Esophagus squamous epithelium (tissue), 5 donors: ENCODE measurements at regions not wholly inside any gene's neighbourhood (a gene's known extent, or its start where the extent isn't known, plus 50 kb on each side); places are given as distances from the start of the nearest gene placed in this dataset.

ENCODE experiments used
- DNase-seq: peaks from one replicate; lab custom pipeline; 2025; lab: John Stamatoyannopoulos, UW
- H3K27ac ChIP-seq, 4 donors: fragments of 200-600 bp; sonication (generic); one replicate each; pipeline ENCODE4 v1.5.1; 2016 to 2019; ENCODE audit warnings: mild to moderate bottlenecking in 1 of 4
- H3K27me3 ChIP-seq, 4 donors: fragments of 200-600 bp; sonication (generic); 1 replicate in 3 of 4; 2 replicates in 1 of 4; pipeline versions ENCODE4 v1.5.1 to v1.6.0; 2017 to 2021; ENCODE audit warnings: antibody characterized with exemption in 1 of 4
- H3K36me3 ChIP-seq, 3 donors: fragments of 200-600 bp; sonication (generic); one replicate each; pipeline ENCODE4 v1.5.1; 2016 to 2019
- H3K4me1 ChIP-seq, 3 donors: fragments of 200-600 bp; sonication (generic); one replicate each; pipeline ENCODE4 v1.5.1; 2017 to 2019
- H3K4me3 ChIP-seq, 4 donors: fragments of 200-600 bp; sonication (generic); 1 replicate in 3 of 4; 2 replicates in 1 of 4; pipeline ENCODE4 v1.5.1; 2016 to 2019; ENCODE audit warnings: mild to moderate bottlenecking in 2 of 4, moderate library complexity in 1 of 4
- H3K9me3 ChIP-seq, 3 donors: fragments of 200-600 bp; sonication (generic); one replicate each; pipeline ENCODE4 v1.5.1; 2016 to 2019
- CTCF ChIP-seq, 6 experiments: fragments of 450-650 bp in 4 of 6; fragments of 200-600 bp in 2 of 6; sonication (generic) in 2 of 6; IDR thresholded peaks; one replicate each; pipeline ENCODE4 v1.5.1; 2016 to 2019; ENCODE audit warnings: antibody characterized with exemption in 6 of 6, mild to moderate bottlenecking in 4 of 6, moderate library complexity in 4 of 6
- POLR2A ChIP-seq, 4 donors: fragments of 450-650 bp; IDR thresholded peaks; one replicate each; pipeline ENCODE4 v1.6.1; 2017; ENCODE audit warnings: antibody characterized with exemption in 4 of 4, mild to moderate bottlenecking in 4 of 4, moderate library complexity in 3 of 4
- WGBS, 2 donors: methylation state at CpG; one replicate each; pipeline ENCODE4 v1.1.5; 2018; 5-methylcytosine and 5-hydroxymethylcytosine counted together
- intact Hi-C: fragments of 100-400 bp; cut with DNase I; formaldehyde crosslinking; loops from one replicate; pipeline ENCODE4 v1.15.0; 2022
- donor health status: DM: yes; HTN: yes; CAD: no.

GRCh38 chr12:123100882-123101281 is 50.0 kb downstream of the PITPNM2 start:
- no peak for TF ChIP-seq POLR2A (IDR thresholded peaks at IDR 0.05)
- TF ChIP-seq CTCF (IDR thresholded peaks at IDR 0.05): no peak
- 81 to 93% methylated on average over 3 of the region's 3 CpGs for WGBS, 2 donors
- Histone ChIP-seq H3K36me3 (peaks cover 0 to 22% (median 0%) of the 10 kb centered on the region in 3 donors), H3K4me3 (no peak overlapping the region), H3K27ac (no peak overlapping the region), H3K27me3 (no peaks in the 10 kb centered on the region), H3K9me3 (no peaks in the 10 kb centered on the region), H3K4me1 (peaks cover under 1 to 37% (median 20%) of the 10 kb centered on the region in 3 donors)
- intact Hi-C loops: no loop called here
- no peak for DNase-seq

- Histone ChIP-seq H3K4me3 (no peak overlapping the region), H3K27me3 (no peaks in the 10 kb centered on the region), H3K4me1 (peaks cover 5 to 37% (median 20%) of the 10 kb centered on the region in 3 donors), H3K9me3 (no peaks in the 10 kb centered on the region), H3K27ac (no peak overlapping the region), H3K36me3 (peaks cover 0 to 18% (median 0%) of the 10 kb centered on the region in 3 donors)
- no peak for DNase-seq
- no peak for TF ChIP-seq CTCF (IDR thresholded peaks at IDR 0.05)
- no peak for TF ChIP-seq POLR2A (IDR thresholded peaks at IDR 0.05)
- intact Hi-C loops: no loop called here
- WGBS, 2 donors: 88 to 95% methylated on average over 9 of the region's 9 CpGs
These were observed 50.4 kb downstream of the PITPNM2 start for GRCh38 chr12:123100450-123100849.

GRCh38 chr12:123099560-123100192 is 51.2 kb downstream of the PITPNM2 start:
- no peak for TF ChIP-seq POLR2A (IDR thresholded peaks at IDR 0.05)
- no peak for TF ChIP-seq CTCF (IDR thresholded peaks at IDR 0.05)
- Histone ChIP-seq H3K27ac (no peak overlapping the region), H3K4me3 (no peak overlapping the region), H3K4me1 (peaks cover 12 to 44% (median 28%) of the 10 kb centered on the region in 3 donors), H3K9me3 (no peaks in the 10 kb centered on the region), H3K36me3 (peaks cover 0 to 14% (median 0%) of the 10 kb centered on the region in 3 donors), H3K27me3 (no peaks in the 10 kb centered on the region)
- DNase-seq: no peak
- intact Hi-C loops: no loop called here
- WGBS, 2 donors: 85 to 93% methylated on average over 4 of the region's 5 CpGs

GRCh38 chr12:123098780-123099179 is 52.1 kb downstream of the PITPNM2 start:
- H3K4me3 ChIP-seq: no peak overlapping the region
- peak overlapping the region in 1 of 4 donors; percentile 54 for H3K27ac ChIP-seq
- H3K27me3 ChIP-seq: no peaks in the 10 kb centered on the region
- intact Hi-C loops: no loop called here
- no peak for DNase-seq
- H3K36me3 ChIP-seq: peaks cover 0 to 14% (median 0%) of the 10 kb centered on the region in 3 donors
- WGBS, 2 donors: 79 to 88% methylated on average over 2 of the region's 2 CpGs
- H3K4me1 ChIP-seq: peaks cover 18 to 53% (median 36%) of the 10 kb centered on the region in 3 donors
- no peaks in the 10 kb centered on the region for H3K9me3 ChIP-seq
- no peak for TF ChIP-seq POLR2A (IDR thresholded peaks at IDR 0.05)
- no peak for TF ChIP-seq CTCF (IDR thresholded peaks at IDR 0.05)

- 60 to 67% methylated on average over 6 to 7 of the region's 12 CpGs for WGBS, 2 donors
- TF ChIP-seq CTCF (IDR thresholded peaks at IDR 0.05): no peak
- no peak for TF ChIP-seq POLR2A (IDR thresholded peaks at IDR 0.05)
- Histone ChIP-seq H3K9me3 (no peaks in the 10 kb centered on the region), H3K27me3 (no peaks in the 10 kb centered on the region), H3K36me3 (peaks cover 0 to 14% (median 0%) of the 10 kb centered on the region in 3 donors), H3K4me3 (no peak overlapping the region), H3K27ac (peak overlapping the region in 3 of 4 donors; percentile 54 to 80 (median 57)), H3K4me1 (peaks cover 18 to 58% (median 38%) of the 10 kb centered on the region in 3 donors)
- intact Hi-C loops: no loop called here
- no peak for DNase-seq
These were observed 53.3 kb downstream of the PITPNM2 start for GRCh38 chr12:123097561-123098084.
